H1 (cell line): ENCODE measurements at regions not wholly inside any gene's neighbourhood (a gene's known extent, or its start where the extent isn't known, plus 50 kb on each side); places are given as distances from the start of the nearest gene placed in this dataset.

ENCODE experiments used
- CEBPB ChIP-seq: IDR thresholded peaks from 2 replicates; pipeline ENCODE4 v1.6.1; 2012; ENCODE audit warnings: low read depth, low read length
- JUND ChIP-seq: IDR thresholded peaks from 2 replicates; pipeline ENCODE4 v1.6.1; 2011; ENCODE audit warnings: mild to moderate bottlenecking, improper control_type of control experiment, low read length
- POLR2A ChIP-seq, 2 experiments: IDR thresholded peaks; 1 replicate in 1 of 2; 2 replicates in 1 of 2; pipeline ENCODE4 v1.6.1; 2011; ENCODE audit warnings: low read depth in 2 of 2, low read length in 2 of 2, mild to moderate bottlenecking in 2 of 2; ENCODE audit errors: control extremely low read depth in 1 of 2
- TBP ChIP-seq: IDR thresholded peaks from 2 replicates; pipeline ENCODE4 v1.6.1; 2011; ENCODE audit warnings: low read depth, low read length, improper control_type of control experiment
- TF ChIP-seq, protein P1 (sequence below): IDR thresholded peaks from 2 replicates; pipeline ENCODE4 v1.6.1; 2011; ENCODE audit warnings: low read length, improper control_type of control experiment
- TF ChIP-seq, protein P2 (sequence below), 3 experiments: IDR thresholded peaks; 1 replicate in 2 of 3; 2 replicates in 1 of 3; pipeline versions ENCODE4 v1.5.1 to v1.6.1; 2011; ENCODE audit warnings: low read length in 3 of 3, mild to moderate bottlenecking in 3 of 3, inconsistent platforms in 2 of 3, low read depth in 1 of 3, moderate library complexity in 1 of 3; ENCODE audit not compliant: insufficient read depth in 1 of 3; ENCODE audit errors: control extremely low read depth in 1 of 3

DNA sequence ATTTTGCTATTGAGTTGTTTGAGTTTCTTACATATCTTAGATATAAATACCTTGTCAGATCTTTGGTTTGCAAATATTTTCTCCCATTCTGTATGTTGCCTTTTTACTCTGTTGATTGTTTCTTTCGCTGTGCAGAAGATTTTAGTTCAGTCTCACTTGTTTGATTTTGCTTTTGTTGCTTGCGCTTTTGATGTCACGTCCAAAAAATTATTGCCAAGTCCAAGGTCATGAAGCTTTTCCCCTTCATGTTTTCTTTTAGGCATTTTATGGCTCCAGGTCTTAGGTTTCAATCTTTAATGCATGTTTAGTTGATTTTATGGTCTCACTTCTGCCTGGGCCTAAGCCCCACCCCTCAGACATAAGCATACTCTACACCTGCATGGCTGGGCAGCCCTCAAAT lies 131.5 kb upstream of the TNC start:
- TF ChIP-seq, protein P1, sequence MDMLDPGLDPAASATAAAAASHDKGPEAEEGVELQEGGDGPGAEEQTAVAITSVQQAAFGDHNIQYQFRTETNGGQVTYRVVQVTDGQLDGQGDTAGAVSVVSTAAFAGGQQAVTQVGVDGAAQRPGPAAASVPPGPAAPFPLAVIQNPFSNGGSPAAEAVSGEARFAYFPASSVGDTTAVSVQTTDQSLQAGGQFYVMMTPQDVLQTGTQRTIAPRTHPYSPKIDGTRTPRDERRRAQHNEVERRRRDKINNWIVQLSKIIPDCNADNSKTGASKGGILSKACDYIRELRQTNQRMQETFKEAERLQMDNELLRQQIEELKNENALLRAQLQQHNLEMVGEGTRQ = no peak
- TF ChIP-seq CEBPB (no peak), TBP (no peak), POLR2A (IDR thresholded peaks at IDR 0.05; ENCODE audit: control extremely low read depth in 1 of 2, low read depth in 2 of 2, low read length in 2 of 2) (no peak), JUND (no peak)
- TF ChIP-seq, protein P2, sequence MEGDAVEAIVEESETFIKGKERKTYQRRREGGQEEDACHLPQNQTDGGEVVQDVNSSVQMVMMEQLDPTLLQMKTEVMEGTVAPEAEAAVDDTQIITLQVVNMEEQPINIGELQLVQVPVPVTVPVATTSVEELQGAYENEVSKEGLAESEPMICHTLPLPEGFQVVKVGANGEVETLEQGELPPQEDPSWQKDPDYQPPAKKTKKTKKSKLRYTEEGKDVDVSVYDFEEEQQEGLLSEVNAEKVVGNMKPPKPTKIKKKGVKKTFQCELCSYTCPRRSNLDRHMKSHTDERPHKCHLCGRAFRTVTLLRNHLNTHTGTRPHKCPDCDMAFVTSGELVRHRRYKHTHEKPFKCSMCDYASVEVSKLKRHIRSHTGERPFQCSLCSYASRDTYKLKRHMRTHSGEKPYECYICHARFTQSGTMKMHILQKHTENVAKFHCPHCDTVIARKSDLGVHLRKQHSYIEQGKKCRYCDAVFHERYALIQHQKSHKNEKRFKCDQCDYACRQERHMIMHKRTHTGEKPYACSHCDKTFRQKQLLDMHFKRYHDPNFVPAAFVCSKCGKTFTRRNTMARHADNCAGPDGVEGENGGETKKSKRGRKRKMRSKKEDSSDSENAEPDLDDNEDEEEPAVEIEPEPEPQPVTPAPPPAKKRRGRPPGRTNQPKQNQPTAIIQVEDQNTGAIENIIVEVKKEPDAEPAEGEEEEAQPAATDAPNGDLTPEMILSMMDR (IDR thresholded peaks at IDR 0.05; ENCODE audit: control extremely low read depth in 1 of 3, insufficient read depth in 1 of 3, low read depth in 1 of 3, low read length in 3 of 3) = no peak
